ENCODE measurements at regions not wholly inside any gene's neighbourhood (a gene's known extent, or its start where the extent isn't known, plus 50 kb on each side); places are given as distances from the start of the nearest gene placed in this dataset.

DNA sequence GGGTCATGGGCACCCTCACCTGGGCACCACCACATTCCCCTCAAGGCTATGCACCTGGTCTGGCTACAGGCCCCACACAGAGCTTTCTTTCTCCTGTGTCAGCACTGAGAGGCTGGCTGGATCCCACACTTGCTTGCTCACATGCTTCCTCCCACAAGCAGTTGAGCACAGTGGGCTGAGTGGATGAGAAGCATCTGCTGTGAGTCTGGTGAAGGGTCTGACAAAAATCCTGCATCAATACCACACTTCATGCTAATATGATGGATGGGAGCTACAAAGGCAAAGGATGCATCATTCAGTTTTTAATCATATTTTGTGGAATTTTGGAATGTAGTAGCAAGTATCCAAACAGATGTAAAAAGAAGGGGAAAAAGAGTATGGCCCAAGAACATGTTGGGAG lies 830.8 kb upstream of the PTPRD start:
- no peak for TF ChIP-seq CTCF (IDR thresholded peaks at IDR 0.05; ENCODE audit: insufficient read depth, low read length, missing control alignments)
- H3K4me3 ChIP-seq (ENCODE audit: low read depth, low read length) = no peak overlapping the region
- no peak for DNase-seq (ENCODE audit: low read depth, low spot score)
- CTCF ChIA-PET = no interaction called here
- POLR2A ChIA-PET = no interaction called here

DNA sequence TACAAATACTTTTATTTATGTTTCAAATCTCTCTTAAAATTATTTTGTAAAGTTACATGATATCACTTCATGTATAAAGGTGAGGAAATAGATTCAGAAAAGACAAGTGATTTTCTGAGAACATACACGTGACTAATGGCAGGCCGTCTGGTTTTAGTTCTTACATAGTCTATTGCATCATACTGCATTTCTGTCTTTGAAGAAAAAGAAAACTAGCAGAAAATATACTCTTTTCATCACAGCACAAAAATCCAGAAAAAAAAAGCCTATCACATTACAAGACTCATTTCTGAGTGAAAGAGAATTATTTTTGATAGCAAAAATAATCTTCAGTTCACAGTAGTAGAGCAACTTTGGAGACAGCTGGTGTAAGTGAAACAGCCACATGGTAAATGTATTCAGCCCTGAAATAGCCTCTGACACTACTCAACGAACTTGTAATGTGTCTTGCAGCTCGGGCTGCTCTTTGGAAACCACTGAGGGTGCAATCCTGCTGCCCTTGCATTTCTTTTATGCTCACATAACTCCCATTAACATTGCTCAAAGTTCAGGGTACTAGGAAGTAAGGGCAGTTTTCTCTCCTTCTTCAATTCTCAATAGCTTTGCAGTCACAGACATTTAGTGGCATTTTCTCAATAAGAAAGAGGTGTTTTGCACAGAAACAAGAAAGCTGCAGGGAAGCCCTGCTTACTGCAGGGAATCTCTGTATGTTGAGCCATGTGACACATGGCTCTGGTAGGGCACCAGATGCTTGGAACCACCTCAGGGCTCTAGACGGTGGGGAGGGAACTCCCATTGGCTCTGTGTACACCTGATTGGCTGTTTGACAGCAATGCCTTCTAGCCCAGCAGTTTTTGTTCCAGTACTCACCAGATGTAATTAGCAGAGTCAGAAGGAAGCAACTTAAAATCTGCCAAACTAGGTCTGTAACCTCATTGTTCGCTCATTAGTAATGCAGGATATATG lies 845.3 kb upstream of the PTPRD start:
- H3K4me3 ChIP-seq (ENCODE audit: low read depth, low read length) = no peak overlapping the region
- no peak for DNase-seq (ENCODE audit: low read depth, low spot score)
- no peak for TF ChIP-seq CTCF (IDR thresholded peaks at IDR 0.05; ENCODE audit: insufficient read depth, low read length, missing control alignments)
- POLR2A ChIA-PET = no interaction called here
- CTCF ChIA-PET = no interaction called here

GRCh38 chr9:11469745-11470144 lies 856.9 kb upstream of the PTPRD start:
- ChIA-PET POLR2A (no interaction called here), CTCF (no interaction called here)
- TF ChIP-seq CTCF (IDR thresholded peaks at IDR 0.05; ENCODE audit: insufficient read depth, low read length, missing control alignments) = no peak
- H3K4me3 ChIP-seq (ENCODE audit: low read depth, low read length) = no peak overlapping the region
- DNase-seq (ENCODE audit: low read depth, low spot score) = no peak

DNA sequence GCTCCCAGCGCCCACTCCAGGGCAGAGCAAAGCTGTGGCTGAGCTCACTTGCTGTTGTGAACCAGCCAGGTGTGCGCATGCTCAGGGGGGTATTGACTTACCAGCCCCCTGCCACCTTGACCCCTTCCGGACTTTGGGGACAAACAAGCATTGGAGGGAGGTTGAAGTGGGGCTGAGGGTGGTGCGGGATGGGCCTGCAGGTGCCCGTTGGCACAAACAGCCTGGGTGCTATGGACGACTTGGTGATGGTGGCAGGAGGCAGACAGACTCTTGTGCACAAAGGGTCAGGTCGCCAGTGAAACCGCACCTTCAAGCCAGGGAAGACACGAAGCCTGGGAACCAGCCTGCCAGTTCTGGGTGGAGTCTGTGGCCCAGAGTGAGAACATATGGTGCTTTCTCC lies 858.5 kb upstream of the PTPRD start:
- no peak for DNase-seq (ENCODE audit: low read depth, low spot score)
- H3K4me3 ChIP-seq (ENCODE audit: low read depth, low read length) = no peak overlapping the region
- ChIA-PET CTCF (no interaction called here), POLR2A (no interaction called here)
- no peak for TF ChIP-seq CTCF (IDR thresholded peaks at IDR 0.05; ENCODE audit: insufficient read depth, low read length, missing control alignments)

- no peak overlapping the region for H3K4me3 ChIP-seq (ENCODE audit: low read depth, low read length)
- TF ChIP-seq CTCF (IDR thresholded peaks at IDR 0.05; ENCODE audit: insufficient read depth, low read length, missing control alignments) = no peak
- no peak for DNase-seq (ENCODE audit: low read depth, low spot score)
- POLR2A ChIA-PET = no interaction called here
- CTCF ChIA-PET = no interaction called here
Observed at GRCh38 chr9:11500780-11501179, 888.0 kb upstream of the PTPRD start.

- CTCF ChIA-PET = no interaction called here
- DNase-seq (ENCODE audit: low read depth, low spot score) = no peak
- POLR2A ChIA-PET = no interaction called here
- no peak overlapping the region for H3K4me3 ChIP-seq (ENCODE audit: low read depth, low read length)
- no peak for TF ChIP-seq CTCF (IDR thresholded peaks at IDR 0.05; ENCODE audit: insufficient read depth, low read length, missing control alignments)
Observed at GRCh38 chr9:11506980-11507379, 894.2 kb upstream of the PTPRD start.

All from AG04449 (cell line).